ENCODE measurements at regions not wholly inside any gene's neighbourhood (a gene's known extent, or its start where the extent isn't known, plus 50 kb on each side); places are given as distances from the start of the nearest gene placed in this dataset.

- TF ChIP-seq POLR2A (IDR thresholded peaks at IDR 0.05; ENCODE audit: low read depth, low read length), result no peak
- POLR2A ChIA-PET, result no interaction called here
- Histone ChIP-seq H3K79me2 (ENCODE audit: control insufficient read depth, insufficient read depth, low read length) (no peaks in the 10 kb centered on the region), H3K9ac (replicated peaks; ENCODE audit: extremely low read depth, insufficient read depth, low read length) (no peak overlapping the region), H3K27ac (ENCODE audit: insufficient read depth, low read depth, low read length) (no peak overlapping the region), H3K4me2 (ENCODE audit: insufficient read depth, low read length) (no peak overlapping the region), H3K9me1 (replicated peaks; ENCODE audit: control insufficient read depth, extremely low read depth, insufficient read depth, low read length) (no peaks in the 10 kb centered on the region), H3K9me3 (replicated peaks; ENCODE audit: control insufficient read depth, insufficient read depth, low read length) (no peaks in the 10 kb centered on the region), H3K27me3 (ENCODE audit: control insufficient read depth in 2 of 2, insufficient read depth in 2 of 2, low read length in 2 of 2) (no peaks in the 10 kb centered on the region), H4K20me1 (replicated peaks; ENCODE audit: control insufficient read depth, extremely low read depth, insufficient read depth, low read length) (no peaks in the 10 kb centered on the region), H3K36me3 (ENCODE audit: control insufficient read depth in 2 of 2, extremely low read depth in 1 of 2, insufficient read depth in 2 of 2, low read length in 2 of 2) (no peaks in the 10 kb centered on the region), H3K4me1 (ENCODE audit: control insufficient read depth, extremely low read depth, insufficient read depth, low read length) (no peaks in the 10 kb centered on the region), H3K4me3 (replicated peaks in 1 of 3; ENCODE audit: insufficient read depth in 1 of 3, low read depth in 1 of 3, low read length in 3 of 3) (no peak overlapping the region), H2AFZ (ENCODE audit: low read depth, low read length) (no peak overlapping the region)
- FAIRE-seq (no peak), DNase-seq (ENCODE audit: low read depth, low spot score) (no peak)
- CTCF ChIA-PET, result no interaction called here
- intact Hi-C loops (cut with micrococcal nuclease), result no loop called here
- no TSS peak for BruUV-seq (replicated peaks)
- dilution Hi-C loops (cut with MboI; ENCODE audit: extremely low pct_ligation_motif_present, low sequenced_read_pairs), result no loop called here
Observed at GRCh38 chr4:67133162-67133561, 412.1 kb downstream of the CENPC start.

- BruUV-seq (replicated peaks), result no TSS peak
- no peaks in the 10 kb centered on the region for H3K4me1 ChIP-seq (ENCODE audit: control insufficient read depth, extremely low read depth, insufficient read depth, low read length)
- H3K4me3 ChIP-seq (replicated peaks in 1 of 3; ENCODE audit: insufficient read depth in 1 of 3, low read depth in 1 of 3, low read length in 3 of 3), result no peak overlapping the region
- no peaks in the 10 kb centered on the region for H3K79me2 ChIP-seq (ENCODE audit: control insufficient read depth, insufficient read depth, low read length)
- ChIA-PET POLR2A (no interaction called here), CTCF (no interaction called here)
- no peak overlapping the region for H3K27ac ChIP-seq (ENCODE audit: insufficient read depth, low read depth, low read length)
- H3K9ac ChIP-seq (replicated peaks; ENCODE audit: extremely low read depth, insufficient read depth, low read length), result no peak overlapping the region
- H3K36me3 ChIP-seq (ENCODE audit: control insufficient read depth in 2 of 2, extremely low read depth in 1 of 2, insufficient read depth in 2 of 2, low read length in 2 of 2), result no peaks in the 10 kb centered on the region
- H3K4me2 ChIP-seq (ENCODE audit: insufficient read depth, low read length), result no peak overlapping the region
- no peak for DNase-seq (ENCODE audit: low read depth, low spot score)
- H3K9me3 ChIP-seq (replicated peaks; ENCODE audit: control insufficient read depth, insufficient read depth, low read length), result no peaks in the 10 kb centered on the region
- TF ChIP-seq MYC (IDR thresholded peaks at IDR 0.05; ENCODE audit: low read depth, low read length), result no peak
- TF ChIP-seq EZH2 (IDR thresholded peaks at IDR 0.05; ENCODE audit: borderline replicate concordance, low read depth, low read length, severe bottlenecking), result no peak
- TF ChIP-seq CTCF (IDR thresholded peaks at IDR 0.05; ENCODE audit: extremely low read depth in 1 of 2, insufficient read depth in 1 of 2, low read depth in 1 of 2, low read length in 2 of 2), result no peak
- no peak for TF ChIP-seq JUN (IDR thresholded peaks at IDR 0.05; ENCODE audit: borderline replicate concordance, insufficient read depth, insufficient read length, low read depth)
- no peak for TF ChIP-seq POLR2AphosphoS5 (IDR thresholded peaks at IDR 0.05; ENCODE audit: insufficient read depth, low read depth, low read length)
- no peak for TF ChIP-seq GATA2 (IDR thresholded peaks at IDR 0.05; ENCODE audit: insufficient read depth, insufficient read length, low read depth, low read length)
- no peak for TF ChIP-seq POLR2A (IDR thresholded peaks at IDR 0.05; ENCODE audit: low read depth, low read length)
- TF ChIP-seq MAX (IDR thresholded peaks at IDR 0.05; ENCODE audit: insufficient read depth, insufficient read length), result no peak
- TF ChIP-seq FOS (IDR thresholded peaks at IDR 0.05; ENCODE audit: borderline replicate concordance, insufficient read depth, low read length), result no peak
- no peak overlapping the region for H2AFZ ChIP-seq (ENCODE audit: low read depth, low read length)
- no peak for FAIRE-seq
- intact Hi-C loops (cut with micrococcal nuclease) (no loop called here), dilution Hi-C loops (cut with MboI; ENCODE audit: extremely low pct_ligation_motif_present, low sequenced_read_pairs) (no loop called here)
- no peaks in the 10 kb centered on the region for H4K20me1 ChIP-seq (replicated peaks; ENCODE audit: control insufficient read depth, extremely low read depth, insufficient read depth, low read length)
- H3K27me3 ChIP-seq (ENCODE audit: control insufficient read depth in 2 of 2, insufficient read depth in 2 of 2, low read length in 2 of 2), result no peaks in the 10 kb centered on the region
- H3K9me1 ChIP-seq (replicated peaks; ENCODE audit: control insufficient read depth, extremely low read depth, insufficient read depth, low read length), result no peaks in the 10 kb centered on the region
Observed at GRCh38 chr4:67131224-67131623, 414.1 kb downstream of the CENPC start.

Data from endothelial cell of umbilical vein (primary cell).